HL-60 (cell line): ENCODE measurements at regions not wholly inside any gene's neighbourhood (a gene's known extent, or its start where the extent isn't known, plus 50 kb on each side); places are given as distances from the start of the nearest gene placed in this dataset.
A peak's percentile ranks its signal among the peaks of the same experiment; 100 is the strongest.
"Not testable (repeated sequence)": the region's sequence is repeated elsewhere in the genome, so short reads cannot be mapped to it uniquely, and the experiment has no call there.

Source experiments
- DNase-seq, 2 experiments: peaks; one replicate each; pipeline ENCODE4 v3.0.0-alpha.2; 2010 to 2020; ENCODE audit warnings: low read depth in 1 of 2, low spot score in 1 of 2
- H3K27ac ChIP-seq: fragments of 250-450 bp; sonication (Bioruptor Pico); replicated peaks from 2 replicates; pipeline ENCODE4 v1.5.1; 2020; ENCODE audit warnings: mild to moderate bottlenecking, moderate library complexity
- H3K27me3 ChIP-seq: fragments of 250-450 bp; sonication (Bioruptor Pico); 2 replicates; pipeline ENCODE4 v1.5.1; 2021; ENCODE audit warnings: mild to moderate bottlenecking, moderate library complexity; ENCODE audit not compliant: insufficient read depth, poor library complexity, severe bottlenecking
- H3K4me3 ChIP-seq: replicated peaks from 2 replicates; pipeline ENCODE4 v1.5.1; 2011; ENCODE audit warnings: mild to moderate bottlenecking, control low read depth, low read length; ENCODE audit not compliant: insufficient read depth
- GABPA ChIP-seq: IDR thresholded peaks from 2 replicates; pipeline ENCODE4 v1.6.1; 2012; ENCODE audit warnings: low read depth
- POLR2AphosphoS5 ChIP-seq: IDR thresholded peaks from 2 replicates; pipeline ENCODE4 v1.6.1; 2012; ENCODE audit warnings: low read depth
- SPI1 ChIP-seq: IDR thresholded peaks from 2 replicates; pipeline ENCODE4 v1.6.1; 2012; ENCODE audit warnings: low read depth, mild to moderate bottlenecking, borderline replicate concordance
- TF ChIP-seq, protein P1 (sequence below): IDR thresholded peaks from 2 replicates; pipeline ENCODE4 v1.6.1; 2012; ENCODE audit warnings: low read depth; ENCODE audit not compliant: insufficient replicate concordance
- TF ChIP-seq, protein P2 (sequence below): IDR thresholded peaks from one replicate; pipeline ENCODE4 v1.5.1; 2011; ENCODE audit warnings: low read length, control low read depth, inconsistent platforms; ENCODE audit not compliant: insufficient read depth

DNA sequence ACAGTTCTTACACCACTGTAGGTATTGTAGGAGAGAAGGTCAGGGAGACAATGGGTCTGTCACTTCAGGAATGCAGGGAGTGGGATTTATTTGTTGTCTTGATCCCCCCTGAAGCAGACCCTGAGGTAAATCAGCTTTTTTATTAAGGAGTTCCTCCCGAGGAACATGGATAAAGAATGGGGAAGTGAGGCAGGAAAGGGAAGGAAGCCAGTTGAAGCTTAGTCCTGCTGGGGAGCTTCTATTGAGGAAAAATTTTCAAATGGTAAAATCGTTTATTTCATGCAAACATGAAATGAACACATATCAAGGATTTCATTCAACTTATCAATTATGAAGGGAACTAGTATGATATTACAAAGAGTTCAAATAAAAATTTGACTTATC, 318.6 kb upstream of the PIK3R1 start:
- H3K27me3 ChIP-seq: no peaks in the 10 kb centered on the region
- H3K4me3 ChIP-seq: no peak overlapping the region
- no peak overlapping the region for H3K27ac ChIP-seq
- TF ChIP-seq SPI1: peak; percentile 64; the same call in 1 of the 2 replicates
- TF ChIP-seq, protein P1, sequence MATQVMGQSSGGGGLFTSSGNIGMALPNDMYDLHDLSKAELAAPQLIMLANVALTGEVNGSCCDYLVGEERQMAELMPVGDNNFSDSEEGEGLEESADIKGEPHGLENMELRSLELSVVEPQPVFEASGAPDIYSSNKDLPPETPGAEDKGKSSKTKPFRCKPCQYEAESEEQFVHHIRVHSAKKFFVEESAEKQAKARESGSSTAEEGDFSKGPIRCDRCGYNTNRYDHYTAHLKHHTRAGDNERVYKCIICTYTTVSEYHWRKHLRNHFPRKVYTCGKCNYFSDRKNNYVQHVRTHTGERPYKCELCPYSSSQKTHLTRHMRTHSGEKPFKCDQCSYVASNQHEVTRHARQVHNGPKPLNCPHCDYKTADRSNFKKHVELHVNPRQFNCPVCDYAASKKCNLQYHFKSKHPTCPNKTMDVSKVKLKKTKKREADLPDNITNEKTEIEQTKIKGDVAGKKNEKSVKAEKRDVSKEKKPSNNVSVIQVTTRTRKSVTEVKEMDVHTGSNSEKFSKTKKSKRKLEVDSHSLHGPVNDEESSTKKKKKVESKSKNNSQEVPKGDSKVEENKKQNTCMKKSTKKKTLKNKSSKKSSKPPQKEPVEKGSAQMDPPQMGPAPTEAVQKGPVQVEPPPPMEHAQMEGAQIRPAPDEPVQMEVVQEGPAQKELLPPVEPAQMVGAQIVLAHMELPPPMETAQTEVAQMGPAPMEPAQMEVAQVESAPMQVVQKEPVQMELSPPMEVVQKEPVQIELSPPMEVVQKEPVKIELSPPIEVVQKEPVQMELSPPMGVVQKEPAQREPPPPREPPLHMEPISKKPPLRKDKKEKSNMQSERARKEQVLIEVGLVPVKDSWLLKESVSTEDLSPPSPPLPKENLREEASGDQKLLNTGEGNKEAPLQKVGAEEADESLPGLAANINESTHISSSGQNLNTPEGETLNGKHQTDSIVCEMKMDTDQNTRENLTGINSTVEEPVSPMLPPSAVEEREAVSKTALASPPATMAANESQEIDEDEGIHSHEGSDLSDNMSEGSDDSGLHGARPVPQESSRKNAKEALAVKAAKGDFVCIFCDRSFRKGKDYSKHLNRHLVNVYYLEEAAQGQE: no peak
- no peak for DNase-seq

DNA sequence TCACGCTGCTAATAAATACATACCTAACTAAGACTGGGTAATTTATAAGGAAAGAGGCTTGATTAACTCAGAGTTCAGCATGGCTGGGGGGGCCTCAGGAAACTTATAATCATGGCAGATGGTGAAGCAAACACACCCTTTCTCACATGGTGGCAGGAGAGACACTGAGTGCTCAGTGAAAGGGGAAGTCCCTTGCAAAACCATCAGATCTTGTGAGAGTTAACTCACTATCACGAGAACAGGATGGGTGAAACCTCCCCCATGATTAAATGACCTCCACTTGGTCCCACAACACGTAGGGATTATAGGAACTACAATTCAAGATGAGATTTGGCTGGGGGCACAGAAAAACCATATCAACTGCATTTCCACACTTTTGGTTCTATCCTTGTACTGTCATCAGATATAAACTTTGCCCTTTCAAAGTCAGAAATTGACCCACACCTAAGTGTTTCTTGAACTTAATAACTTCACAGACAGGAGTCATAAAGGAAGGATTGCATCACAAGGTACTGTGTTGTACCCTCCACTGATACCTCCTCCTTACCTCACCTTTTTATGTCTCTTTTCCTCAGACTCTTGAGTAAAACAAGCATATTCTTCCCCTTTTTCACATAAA, 319.1 kb upstream of the PIK3R1 start:
- TF ChIP-seq SPI1 (peak; percentile 75; the same call in 1 of the 2 replicates), GABPA (no peak)
- Histone ChIP-seq H3K27me3 (no peaks in the 10 kb centered on the region), H3K27ac (no peak overlapping the region), H3K4me3 (no peak overlapping the region)
- DNase-seq: peak; percentile 12 to 43

DNA sequence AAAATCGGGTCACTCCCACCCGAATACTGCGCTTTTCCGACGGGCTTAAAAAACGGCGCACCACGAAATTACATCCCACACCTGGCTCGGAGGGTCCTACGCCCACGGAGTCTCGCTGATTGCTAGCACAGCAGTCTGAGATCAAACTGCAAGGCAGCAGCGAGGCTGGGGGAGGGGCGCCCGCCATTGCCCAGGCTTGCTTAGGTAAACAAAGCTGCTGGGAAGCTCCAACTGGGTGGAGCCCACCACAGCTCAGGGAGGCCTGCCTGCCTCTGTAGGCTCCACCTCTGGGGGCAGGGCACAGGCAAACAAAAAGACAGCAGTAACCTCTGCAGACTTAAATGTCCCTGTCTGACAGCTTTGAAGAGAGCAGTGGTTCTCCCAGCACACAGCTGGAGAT, 325.7 kb upstream of the PIK3R1 start:
- not testable (repeated sequence) for H3K27me3 ChIP-seq, H3K4me3 ChIP-seq, DNase-seq, H3K27ac ChIP-seq

DNA sequence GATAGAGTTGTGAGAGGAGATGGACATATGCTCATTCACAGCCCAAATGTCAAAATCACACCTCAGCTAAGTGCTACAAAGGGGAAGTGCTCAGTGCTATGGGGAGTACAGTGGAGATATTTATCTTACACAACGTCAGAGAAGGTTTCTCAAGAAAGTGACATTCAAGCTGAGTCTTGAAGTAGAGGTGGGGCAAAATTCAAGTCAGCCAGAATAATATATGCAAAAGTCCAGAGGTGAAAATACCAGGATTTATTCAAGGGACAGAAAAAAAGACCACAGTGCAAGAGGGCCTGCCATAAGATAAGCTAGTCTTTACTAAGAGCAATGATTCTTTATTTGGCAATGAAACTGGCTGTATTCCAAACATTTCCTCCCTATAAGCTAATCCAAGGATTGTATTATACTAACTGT, 327.8 kb upstream of the PIK3R1 start:
- TF ChIP-seq POLR2AphosphoS5: no peak
- TF ChIP-seq, protein P1: no peak
- TF ChIP-seq SPI1: peak; percentile 93
- DNase-seq: peak in 1 of 2 experiments; percentile 30
- H3K27me3 ChIP-seq: no peaks in the 10 kb centered on the region
- H3K4me3 ChIP-seq: no peak overlapping the region
- H3K27ac ChIP-seq: no peak overlapping the region

DNA sequence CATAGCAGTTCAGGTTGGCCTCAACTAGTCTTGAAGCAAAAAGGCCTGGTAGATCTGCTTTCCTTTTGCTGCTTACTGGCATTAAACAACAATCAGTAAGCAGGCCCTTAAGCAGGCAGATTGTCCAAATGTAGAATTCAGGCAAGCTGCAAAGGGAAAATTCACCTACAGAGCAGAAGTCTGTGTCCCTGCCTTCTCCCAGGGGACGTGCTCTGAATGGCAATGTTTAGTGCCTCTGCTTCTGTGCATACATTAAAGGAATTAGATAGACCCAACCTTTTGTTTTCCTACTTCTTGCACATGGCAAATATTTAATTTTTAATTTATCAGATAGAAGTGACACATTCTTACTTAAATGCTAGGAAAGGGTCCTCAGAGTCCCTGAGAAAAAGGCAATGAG, 328.8 kb upstream of the PIK3R1 start:
- no peak for DNase-seq
- no peak for TF ChIP-seq SPI1
- TF ChIP-seq, protein P2, sequence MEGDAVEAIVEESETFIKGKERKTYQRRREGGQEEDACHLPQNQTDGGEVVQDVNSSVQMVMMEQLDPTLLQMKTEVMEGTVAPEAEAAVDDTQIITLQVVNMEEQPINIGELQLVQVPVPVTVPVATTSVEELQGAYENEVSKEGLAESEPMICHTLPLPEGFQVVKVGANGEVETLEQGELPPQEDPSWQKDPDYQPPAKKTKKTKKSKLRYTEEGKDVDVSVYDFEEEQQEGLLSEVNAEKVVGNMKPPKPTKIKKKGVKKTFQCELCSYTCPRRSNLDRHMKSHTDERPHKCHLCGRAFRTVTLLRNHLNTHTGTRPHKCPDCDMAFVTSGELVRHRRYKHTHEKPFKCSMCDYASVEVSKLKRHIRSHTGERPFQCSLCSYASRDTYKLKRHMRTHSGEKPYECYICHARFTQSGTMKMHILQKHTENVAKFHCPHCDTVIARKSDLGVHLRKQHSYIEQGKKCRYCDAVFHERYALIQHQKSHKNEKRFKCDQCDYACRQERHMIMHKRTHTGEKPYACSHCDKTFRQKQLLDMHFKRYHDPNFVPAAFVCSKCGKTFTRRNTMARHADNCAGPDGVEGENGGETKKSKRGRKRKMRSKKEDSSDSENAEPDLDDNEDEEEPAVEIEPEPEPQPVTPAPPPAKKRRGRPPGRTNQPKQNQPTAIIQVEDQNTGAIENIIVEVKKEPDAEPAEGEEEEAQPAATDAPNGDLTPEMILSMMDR: no peak
- no peak for TF ChIP-seq POLR2AphosphoS5
- TF ChIP-seq, protein P1: no peak
- TF ChIP-seq GABPA: no peak
- H3K27ac ChIP-seq: no peak overlapping the region
- no peak overlapping the region for H3K4me3 ChIP-seq
- no peaks in the 10 kb centered on the region for H3K27me3 ChIP-seq
